B cell (primary cell): ENCODE measurements at regions not wholly inside any gene's neighbourhood (a gene's known extent, or its start where the extent isn't known, plus 50 kb on each side); places are given as distances from the start of the nearest gene placed in this dataset.

Source experiments
- ATAC-seq: fragments of 200-7000 bp; cut with Tn5 transposase; one replicate; pipeline ENCODE4 v1.10.0; 2021; ENCODE audit warnings: low read depth, mild to moderate bottlenecking, moderate number of reproducible peaks, moderate library complexity
- CTCF ChIA-PET: fragments of 350-600 bp; sonication (Branson Sonifier 250); formaldehyde crosslinking; loops from one replicate; lab custom pipeline; 2021; ENCODE audit warnings: antibody characterized with exemption, inconsistent platforms; lab: Charles Lee
- POLR2A ChIA-PET: fragments of 350-600 bp; sonication (Branson Sonifier 250); formaldehyde crosslinking; loops from one replicate; lab custom pipeline; 2021; ENCODE audit warnings: antibody characterized with exemption; lab: Charles Lee
- DNase-seq: peaks from one replicate; pipeline ENCODE4 v3.0.0; 2013
- H2AFZ ChIP-seq: 2 replicates; pipeline ENCODE4 v1.6.1; 2012; ENCODE audit warnings: mild to moderate bottlenecking, low read depth, low read length; ENCODE audit not compliant: insufficient read depth, poor library complexity, severe bottlenecking
- H3K27ac ChIP-seq, 2 donors: 1 replicate in 1 of 2; 2 replicates in 1 of 2; pipeline ENCODE4 v1.5.1; 2012 to 2013; ENCODE audit warnings: low read length in 2 of 2, mild to moderate bottlenecking in 2 of 2, moderate library complexity in 1 of 2
- H3K27me3 ChIP-seq, 4 experiments: fragments of 200-600 bp in 1 of 4; sonication (generic) in 1 of 4; replicated peaks in 1 of 4; 1 replicate in 2 of 4; 2 replicates in 2 of 4; pipeline versions ENCODE4 v1.6.1 to v1.7.0; 2013 to 2016; ENCODE audit warnings: low read length in 3 of 4, mild to moderate bottlenecking in 2 of 4, mixed read lengths in 1 of 4, moderate library complexity in 1 of 4; ENCODE audit not compliant: insufficient read depth in 4 of 4, control insufficient read depth in 3 of 4; ENCODE audit errors: control extremely low read depth in 1 of 4
- H3K36me3 ChIP-seq, 2 experiments: replicated peaks in 1 of 2; 1 replicate in 1 of 2; 2 replicates in 1 of 2; pipeline versions ENCODE4 v1.6.1 to v1.7.1; 2013; ENCODE audit warnings: low read length in 1 of 2; ENCODE audit not compliant: insufficient read depth in 2 of 2, control insufficient read depth in 1 of 2; ENCODE audit errors: control extremely low read depth in 1 of 2, extremely low read depth in 1 of 2
- H3K4me1 ChIP-seq, 2 donors: fragments of 200-600 bp in 1 of 2; sonication (generic) in 1 of 2; 1 replicate in 1 of 2; 2 replicates in 1 of 2; pipeline versions ENCODE4 v1.5.1 to v1.6.1; 2013 to 2017; ENCODE audit warnings: low read length in 2 of 2; ENCODE audit not compliant: control insufficient read depth in 2 of 2, insufficient read depth in 2 of 2
- H3K4me2 ChIP-seq: replicated peaks from 2 replicates; pipeline ENCODE3; 2012; ENCODE audit warnings: mild to moderate bottlenecking, low read depth, low read length; ENCODE audit not compliant: poor library complexity, severe bottlenecking
- H3K4me3 ChIP-seq, 5 experiments: fragments of 200-600 bp in 1 of 5; sonication (generic) in 1 of 5; 1 replicate in 3 of 5; 2 replicates in 2 of 5; pipeline versions ENCODE4 v1.5.1 to v1.7.0; 2011 to 2016; ENCODE audit warnings: low read length in 4 of 5, mild to moderate bottlenecking in 4 of 5, low read depth in 2 of 5, control low read depth in 1 of 5, moderate library complexity in 1 of 5; ENCODE audit not compliant: insufficient read depth in 1 of 5; ENCODE audit errors: control extremely low read depth in 1 of 5, extremely low read depth in 1 of 5
- H3K79me2 ChIP-seq: fragments of 200-600 bp; sonication (generic); one replicate; pipeline ENCODE4 v1.6.0; 2016; ENCODE audit warnings: low read length; ENCODE audit not compliant: control insufficient read depth, insufficient read depth
- H3K9ac ChIP-seq: fragments of 200-600 bp; sonication (generic); 2 replicates; pipeline ENCODE4 v1.6.1; 2017; ENCODE audit warnings: mild to moderate bottlenecking, low read length, moderate library complexity
- H3K9me3 ChIP-seq, 3 donors: one replicate each; pipeline versions ENCODE4 v1.6.1 to v1.7.1; 2013; ENCODE audit warnings: low read length in 2 of 3; ENCODE audit not compliant: control insufficient read depth in 2 of 3, insufficient read depth in 1 of 3; ENCODE audit errors: control extremely low read depth in 1 of 3
- H4K20me1 ChIP-seq: 2 replicates; pipeline ENCODE4 v1.6.0; 2012; ENCODE audit warnings: mild to moderate bottlenecking, low read length; ENCODE audit not compliant: insufficient read depth, control insufficient read depth, poor library complexity, severe bottlenecking
- H3K27ac Mint-ChIP-seq: one replicate; pipeline ENCODE4 v1.8.0; 2021; ENCODE audit warnings: mixed read lengths
- H3K27me3 Mint-ChIP-seq: one replicate; pipeline ENCODE4 v1.8.0; 2021; ENCODE audit warnings: mixed read lengths
- H3K4me1 Mint-ChIP-seq: one replicate; pipeline ENCODE4 v1.8.0; 2021; ENCODE audit warnings: mixed read lengths
- H3K4me3 Mint-ChIP-seq: one replicate; pipeline ENCODE4 v1.8.0; 2021; ENCODE audit warnings: mixed read lengths
- H3K9me3 Mint-ChIP-seq: one replicate; pipeline ENCODE4 v1.8.0; 2022; ENCODE audit warnings: mixed read lengths; ENCODE audit not compliant: insufficient read depth
- EZH2 ChIP-seq: IDR thresholded peaks from 2 replicates; pipeline ENCODE4 v1.6.1; 2012; ENCODE audit warnings: borderline replicate concordance, low read depth, mild to moderate bottlenecking, moderate library complexity, low read length; ENCODE audit not compliant: insufficient read depth, poor library complexity, severe bottlenecking
- WGBS: methylation state at CpG from one replicate; pipeline ENCODE4 v1.1.5; 2013; ENCODE audit warnings: missing lambda C conversion rate; ENCODE audit not compliant: insufficient coverage; 5-methylcytosine and 5-hydroxymethylcytosine counted together
- intact Hi-C: fragments of 100-400 bp; cut with micrococcal nuclease; formaldehyde crosslinking; loops from one replicate; pipeline ENCODE4 v1.10.0; 2022
- TF ChIP-seq, protein P1 (sequence below): fragments of 200-600 bp; IDR thresholded peaks from one replicate; pipeline ENCODE4 v1.8.0; 2022; ENCODE audit warnings: antibody characterized with exemption, mild to moderate bottlenecking

GRCh38 chr2:41912776-41913175 is 135.0 kb upstream of the PKDCC start:
- intact Hi-C loops, result no loop called here
- no peak for TF ChIP-seq EZH2
- TF ChIP-seq, protein P1, sequence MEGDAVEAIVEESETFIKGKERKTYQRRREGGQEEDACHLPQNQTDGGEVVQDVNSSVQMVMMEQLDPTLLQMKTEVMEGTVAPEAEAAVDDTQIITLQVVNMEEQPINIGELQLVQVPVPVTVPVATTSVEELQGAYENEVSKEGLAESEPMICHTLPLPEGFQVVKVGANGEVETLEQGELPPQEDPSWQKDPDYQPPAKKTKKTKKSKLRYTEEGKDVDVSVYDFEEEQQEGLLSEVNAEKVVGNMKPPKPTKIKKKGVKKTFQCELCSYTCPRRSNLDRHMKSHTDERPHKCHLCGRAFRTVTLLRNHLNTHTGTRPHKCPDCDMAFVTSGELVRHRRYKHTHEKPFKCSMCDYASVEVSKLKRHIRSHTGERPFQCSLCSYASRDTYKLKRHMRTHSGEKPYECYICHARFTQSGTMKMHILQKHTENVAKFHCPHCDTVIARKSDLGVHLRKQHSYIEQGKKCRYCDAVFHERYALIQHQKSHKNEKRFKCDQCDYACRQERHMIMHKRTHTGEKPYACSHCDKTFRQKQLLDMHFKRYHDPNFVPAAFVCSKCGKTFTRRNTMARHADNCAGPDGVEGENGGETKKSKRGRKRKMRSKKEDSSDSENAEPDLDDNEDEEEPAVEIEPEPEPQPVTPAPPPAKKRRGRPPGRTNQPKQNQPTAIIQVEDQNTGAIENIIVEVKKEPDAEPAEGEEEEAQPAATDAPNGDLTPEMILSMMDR, result no peak
- Histone ChIP-seq H3K4me3 (no peak overlapping the region), H3K36me3 (no peaks in the 10 kb centered on the region), H3K4me2 (no peak overlapping the region), H3K9ac (no peak overlapping the region), H3K27ac (no peak overlapping the region), H4K20me1 (no peaks in the 10 kb centered on the region), H3K27me3 (no peaks in the 10 kb centered on the region), H3K4me1 (no peaks in the 10 kb centered on the region), H3K9me3 (no peaks in the 10 kb centered on the region), H3K79me2 (no peaks in the 10 kb centered on the region), H2AFZ (no peak overlapping the region)
- no peak for DNase-seq
- peaks cover 43% of the 10 kb centered on the region for H3K27me3 Mint-ChIP-seq
- H3K9me3 Mint-ChIP-seq, result no peaks in the 10 kb centered on the region
- no peaks in the 10 kb centered on the region for H3K4me1 Mint-ChIP-seq
- POLR2A ChIA-PET, result no interaction called here
- WGBS, result 100% methylated on average over 1 of the region's 2 CpGs
- ATAC-seq, result no peak
- no peak overlapping the region for H3K27ac Mint-ChIP-seq
- H3K4me3 Mint-ChIP-seq, result no peak overlapping the region
- CTCF ChIA-PET, result no interaction called here

GRCh38 chr2:41913311-41913710 is 134.5 kb upstream of the PKDCC start:
- Histone ChIP-seq H3K27me3 (no peaks in the 10 kb centered on the region), H2AFZ (no peak overlapping the region), H3K4me1 (no peaks in the 10 kb centered on the region), H3K79me2 (no peaks in the 10 kb centered on the region), H3K27ac (no peak overlapping the region), H3K9ac (no peak overlapping the region), H3K36me3 (no peaks in the 10 kb centered on the region), H3K9me3 (no peaks in the 10 kb centered on the region), H3K4me2 (no peak overlapping the region), H4K20me1 (no peaks in the 10 kb centered on the region), H3K4me3 (no peak overlapping the region)
- POLR2A ChIA-PET, result no interaction called here
- CTCF ChIA-PET, result no interaction called here
- Mint-ChIP-seq H3K4me1 (no peaks in the 10 kb centered on the region), H3K4me3 (no peak overlapping the region), H3K27ac (no peak overlapping the region), H3K9me3 (no peaks in the 10 kb centered on the region), H3K27me3 (peaks cover 43% of the 10 kb centered on the region)
- WGBS, result 97% methylated on average over 6 of the region's 8 CpGs
- no peak for TF ChIP-seq EZH2
- TF ChIP-seq, protein P1, result no peak
- ATAC-seq (no peak), DNase-seq (no peak)
- intact Hi-C loops, result no loop called here
